K562 (cell line): ENCODE measurements at regions not wholly inside any gene's neighbourhood (a gene's known extent, or its start where the extent isn't known, plus 50 kb on each side); places are given as distances from the start of the nearest gene placed in this dataset.

Experiments used
- KLF10 ChIP-seq: fragments of 250-450 bp; sonication (Bioruptor Pico); IDR thresholded peaks from 2 replicates; pipeline ENCODE4 v1.6.1; 2021; ENCODE audit warnings: matching md5 sums
- NFYB ChIP-seq: IDR thresholded peaks from 2 replicates; pipeline ENCODE4 v1.6.1; 2011; ENCODE audit warnings: mild to moderate bottlenecking, moderate library complexity; ENCODE audit not compliant: insufficient read length; ENCODE audit errors: extremely low read depth
- SIN3A ChIP-seq, 2 experiments: fragments of 150-350 bp in 1 of 2; IDR thresholded peaks; 2 replicates each; pipeline ENCODE4 v1.6.1; 2011 to 2016; ENCODE audit warnings: borderline replicate concordance in 2 of 2, low read depth in 2 of 2, low read length in 2 of 2, mild to moderate bottlenecking in 2 of 2, moderate library complexity in 2 of 2; ENCODE audit not compliant: control insufficient read depth in 1 of 2
- TF ChIP-seq, protein P1 (sequence below), 3 experiments: IDR thresholded peaks in 2 of 3; conservative IDR thresholded peaks in 1 of 3; 2 replicates each; pipeline ENCODE4 v1.5.1; 2011 to 2012; ENCODE audit warnings: low read length in 3 of 3, mild to moderate bottlenecking in 3 of 3, control low read depth in 2 of 3, improper control_type of control experiment in 1 of 3, inconsistent platforms in 1 of 3, low read depth in 1 of 3, mixed read lengths in 1 of 3, moderate library complexity in 1 of 3; ENCODE audit not compliant: insufficient read depth in 2 of 3

DNA sequence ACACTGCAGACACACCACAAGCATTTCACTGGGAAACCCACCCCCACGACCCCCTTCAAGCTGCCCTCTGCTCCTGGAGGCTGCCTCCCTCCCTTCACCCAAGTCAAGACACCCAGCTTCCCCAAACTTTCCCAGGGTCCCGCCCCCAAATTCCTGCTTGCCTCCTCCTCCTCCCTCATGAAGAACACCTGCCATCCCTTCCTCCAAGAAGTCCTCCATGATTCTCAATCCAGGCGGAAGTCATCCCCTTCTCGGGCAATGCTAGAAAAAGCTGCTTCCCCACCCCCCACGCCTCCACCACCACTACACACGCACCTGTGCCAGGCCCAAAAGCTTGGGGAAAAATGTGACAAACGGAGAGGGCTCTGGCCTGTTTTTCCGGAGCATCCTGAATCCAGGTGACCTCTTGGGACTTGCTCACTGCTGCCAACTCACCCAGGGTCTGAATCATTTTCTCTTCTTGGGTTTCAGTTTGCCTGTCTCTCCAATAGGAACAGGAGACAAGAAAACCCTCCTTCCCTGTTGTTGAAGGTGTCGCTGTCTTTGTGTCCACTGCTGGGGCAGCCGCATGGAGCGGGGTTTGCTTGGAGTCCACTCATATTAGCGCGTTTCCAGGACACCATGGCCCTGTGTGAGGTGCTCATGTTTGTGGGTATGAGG, 101.0 kb upstream of the CASZ1 start:
- TF ChIP-seq, protein P1, sequence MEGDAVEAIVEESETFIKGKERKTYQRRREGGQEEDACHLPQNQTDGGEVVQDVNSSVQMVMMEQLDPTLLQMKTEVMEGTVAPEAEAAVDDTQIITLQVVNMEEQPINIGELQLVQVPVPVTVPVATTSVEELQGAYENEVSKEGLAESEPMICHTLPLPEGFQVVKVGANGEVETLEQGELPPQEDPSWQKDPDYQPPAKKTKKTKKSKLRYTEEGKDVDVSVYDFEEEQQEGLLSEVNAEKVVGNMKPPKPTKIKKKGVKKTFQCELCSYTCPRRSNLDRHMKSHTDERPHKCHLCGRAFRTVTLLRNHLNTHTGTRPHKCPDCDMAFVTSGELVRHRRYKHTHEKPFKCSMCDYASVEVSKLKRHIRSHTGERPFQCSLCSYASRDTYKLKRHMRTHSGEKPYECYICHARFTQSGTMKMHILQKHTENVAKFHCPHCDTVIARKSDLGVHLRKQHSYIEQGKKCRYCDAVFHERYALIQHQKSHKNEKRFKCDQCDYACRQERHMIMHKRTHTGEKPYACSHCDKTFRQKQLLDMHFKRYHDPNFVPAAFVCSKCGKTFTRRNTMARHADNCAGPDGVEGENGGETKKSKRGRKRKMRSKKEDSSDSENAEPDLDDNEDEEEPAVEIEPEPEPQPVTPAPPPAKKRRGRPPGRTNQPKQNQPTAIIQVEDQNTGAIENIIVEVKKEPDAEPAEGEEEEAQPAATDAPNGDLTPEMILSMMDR (IDR thresholded peaks at IDR 0.05 in 2 of 3, conservative IDR thresholded peaks at IDR 0.05 in 1 of 3; ENCODE audit: insufficient read depth in 2 of 3, low read depth in 1 of 3, low read length in 3 of 3), result no peak
- TF ChIP-seq NFYB (no peak), KLF10 (CRISPR knock-in tag) (no peak), SIN3A (IDR thresholded peaks at IDR 0.05; ENCODE audit: borderline replicate concordance in 2 of 2, control insufficient read depth in 1 of 2, low read depth in 2 of 2, low read length in 2 of 2) (no peak)
